BLaER1 (cell line): ENCODE measurements at regions not wholly inside any gene's neighbourhood (a gene's known extent, or its start where the extent isn't known, plus 50 kb on each side); places are given as distances from the start of the nearest gene placed in this dataset.
"Not testable (repeated sequence)": the region's sequence is repeated elsewhere in the genome, so short reads cannot be mapped to it uniquely, and the experiment has no call there.

Source experiments
- H3K27ac ChIP-seq: shearing (Covaris generic); formaldehyde crosslinking; 2 replicates; pipeline ENCODE4 v1.8.1; 2022
- H3K27me3 ChIP-seq: shearing (Covaris generic); formaldehyde crosslinking; 2 replicates; pipeline ENCODE4 v1.8.1; 2022
- H3K36me3 ChIP-seq: shearing (Covaris generic); formaldehyde crosslinking; 2 replicates; pipeline ENCODE4 v1.8.1; 2022
- H3K4me1 ChIP-seq: shearing (Covaris generic); formaldehyde crosslinking; 2 replicates; pipeline ENCODE4 v1.8.1; 2022
- H3K4me2 ChIP-seq: shearing (Covaris generic); formaldehyde crosslinking; 2 replicates; pipeline ENCODE4 v1.8.1; 2022
- H3K4me3 ChIP-seq: shearing (Covaris generic); formaldehyde crosslinking; 2 replicates; pipeline ENCODE4 v1.8.1; 2022
- H3K9ac ChIP-seq: shearing (Covaris generic); formaldehyde crosslinking; 2 replicates; pipeline ENCODE4 v1.8.1; 2022
- H3K9me3 ChIP-seq: shearing (Covaris generic); formaldehyde crosslinking; 2 replicates; pipeline ENCODE4 v1.8.1; 2022
- H4K20me1 ChIP-seq: shearing (Covaris generic); formaldehyde crosslinking; 2 replicates; pipeline ENCODE4 v1.8.1; 2022
- Cebpa-rat ChIP-seq: shearing (Covaris generic); IDR thresholded peaks from 2 replicates; pipeline ENCODE4 v1.8.1; 2022

DNA sequence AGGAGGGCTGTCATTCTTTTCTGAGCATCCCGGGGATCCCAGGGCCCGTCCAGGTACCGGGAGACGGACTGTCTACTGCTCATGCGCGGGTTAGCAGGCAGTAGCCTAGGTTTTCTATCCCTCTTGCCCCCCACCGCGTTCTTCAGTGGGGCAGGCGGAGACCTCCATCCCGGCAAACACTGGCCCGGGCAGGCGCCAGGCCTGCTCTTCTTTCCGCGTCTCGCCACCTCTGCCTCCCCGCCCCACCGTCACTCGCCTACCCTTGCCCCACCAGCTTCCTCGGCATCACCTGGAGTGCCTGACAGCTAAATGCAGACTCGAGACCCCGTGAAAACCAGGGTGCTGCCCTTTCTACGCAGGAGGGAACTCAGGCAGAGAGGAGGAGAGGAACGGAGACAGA, 1937.7 kb upstream of the DEFB115 start:
- Histone ChIP-seq H3K4me3 (no peak overlapping the region), H3K27ac (no peak overlapping the region), H3K4me1 (no peaks in the 10 kb centered on the region), H3K9ac (no peak overlapping the region), H3K27me3 (no peaks in the 10 kb centered on the region), H3K36me3 (no peaks in the 10 kb centered on the region), H3K9me3 (peaks cover 10% of the 10 kb centered on the region; the same call in 1 of the 2 replicates), H3K4me2 (no peak overlapping the region), H4K20me1 (no peaks in the 10 kb centered on the region)
- TF ChIP-seq Cebpa-rat: no peak

GRCh38 chr20:29320216-29320949, 1937.1 kb upstream of the DEFB115 start:
- H3K27ac ChIP-seq, H3K4me3 ChIP-seq, H3K4me1 ChIP-seq, H3K36me3 ChIP-seq, H3K9ac ChIP-seq, H4K20me1 ChIP-seq, H3K4me2 ChIP-seq, H3K27me3 ChIP-seq: not testable (repeated sequence)
- peaks cover 10% of the 10 kb centered on the region; the same call in 1 of the 2 replicates for H3K9me3 ChIP-seq

- H3K4me2 ChIP-seq, H3K4me3 ChIP-seq, H3K4me1 ChIP-seq, H3K9ac ChIP-seq, H3K27ac ChIP-seq, H3K36me3 ChIP-seq, H4K20me1 ChIP-seq, H3K9me3 ChIP-seq, H3K27me3 ChIP-seq: not testable (repeated sequence)
Measured at GRCh38 chr20:29323631-29324515, 1933.6 kb upstream of the DEFB115 start.

- not testable (repeated sequence) for H3K27me3 ChIP-seq, H3K4me2 ChIP-seq, H3K9me3 ChIP-seq, H4K20me1 ChIP-seq, H3K9ac ChIP-seq, H3K4me3 ChIP-seq, H3K4me1 ChIP-seq, H3K36me3 ChIP-seq, H3K27ac ChIP-seq
Measured at GRCh38 chr20:29324516-29325303, 1932.8 kb upstream of the DEFB115 start.

DNA sequence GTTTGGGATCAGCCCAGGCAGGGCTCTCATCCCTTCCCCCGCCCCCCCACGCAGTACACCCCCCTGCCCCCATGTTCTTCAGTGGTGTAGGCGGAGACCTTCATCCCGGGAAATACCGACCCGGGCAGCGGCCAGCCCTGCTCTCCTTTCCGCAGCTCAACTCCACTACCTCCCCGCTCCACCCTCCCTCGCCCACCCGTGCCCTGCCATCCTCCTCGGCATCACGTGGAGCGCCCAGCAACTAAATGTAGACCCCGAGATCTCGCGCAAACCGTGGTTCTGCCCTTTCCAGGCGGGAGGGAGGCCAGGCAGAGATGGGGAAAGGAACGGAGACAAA, 1932.2 kb upstream of the DEFB115 start:
- Histone ChIP-seq H3K9ac (no peak overlapping the region), H3K9me3 (peaks cover 5% of the 10 kb centered on the region), H3K27ac (no peak overlapping the region), H4K20me1 (no peaks in the 10 kb centered on the region), H3K36me3 (no peaks in the 10 kb centered on the region), H3K27me3 (no peaks in the 10 kb centered on the region), H3K4me3 (no peak overlapping the region), H3K4me1 (no peaks in the 10 kb centered on the region), H3K4me2 (no peak overlapping the region)
- TF ChIP-seq Cebpa-rat: no peak

DNA sequence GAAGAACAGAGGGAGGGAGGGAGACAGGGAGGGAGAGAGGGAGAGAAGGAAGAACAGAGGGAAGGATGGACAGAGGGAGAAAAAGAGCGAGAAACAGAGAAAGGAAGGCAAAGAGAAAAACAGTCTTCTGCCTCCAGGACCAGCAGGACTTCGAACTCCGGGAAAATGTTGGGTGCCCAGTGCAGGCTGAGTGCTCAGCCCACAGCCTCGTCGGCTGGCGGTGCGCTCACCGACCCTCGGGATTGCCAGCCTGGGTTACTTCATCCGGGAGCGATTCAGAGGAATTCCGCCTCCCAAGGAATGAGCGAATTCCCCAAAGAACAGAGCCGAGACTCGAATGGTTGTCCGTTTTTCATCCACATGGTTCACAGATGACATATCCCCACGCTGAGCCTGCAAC, 1931.7 kb upstream of the DEFB115 start:
- not testable (repeated sequence) for H3K4me2 ChIP-seq, H3K9ac ChIP-seq, H3K36me3 ChIP-seq, H3K4me1 ChIP-seq, H3K27ac ChIP-seq, H3K27me3 ChIP-seq, H3K4me3 ChIP-seq, H4K20me1 ChIP-seq
- H3K9me3 ChIP-seq: peaks cover 10% of the 10 kb centered on the region

DNA sequence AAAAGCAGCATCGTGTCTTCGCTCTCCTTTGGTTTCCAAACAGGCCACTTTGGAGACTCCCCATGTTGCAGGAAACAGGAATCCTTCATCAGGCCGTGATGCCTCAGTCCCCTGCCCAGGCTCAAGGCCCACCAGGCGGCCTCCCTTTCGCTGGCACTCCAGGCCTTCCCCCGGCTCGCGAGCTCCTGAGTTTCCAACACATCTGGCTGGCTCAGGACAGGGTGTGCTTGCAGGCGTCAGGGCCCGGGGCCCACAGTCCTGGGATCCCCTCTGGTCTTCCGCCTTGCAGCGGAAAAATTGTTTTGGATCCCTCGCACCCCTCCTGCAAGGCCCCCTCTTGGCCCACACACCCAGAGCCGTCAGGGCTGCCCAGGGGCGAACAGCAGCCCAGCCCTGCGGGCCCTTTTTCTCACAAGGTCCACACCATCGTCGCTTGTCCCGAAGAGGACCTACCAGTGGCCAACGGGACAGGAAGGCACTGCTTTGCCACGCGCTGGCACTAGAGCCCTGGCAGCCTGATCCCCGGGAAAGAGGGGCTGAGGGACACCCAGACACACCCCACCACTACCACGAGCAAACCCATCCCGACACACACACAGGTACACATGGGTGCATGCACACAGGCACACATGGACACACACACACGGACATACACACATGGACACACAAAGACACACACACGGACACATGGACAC, 1930.9 kb upstream of the DEFB115 start:
- Histone ChIP-seq H3K27ac (no peak overlapping the region), H3K4me1 (no peaks in the 10 kb centered on the region), H4K20me1 (no peaks in the 10 kb centered on the region), H3K27me3 (no peaks in the 10 kb centered on the region), H3K36me3 (no peaks in the 10 kb centered on the region), H3K4me2 (no peak overlapping the region), H3K4me3 (no peak overlapping the region), H3K9ac (no peak overlapping the region), H3K9me3 (peaks cover 17% of the 10 kb centered on the region)
- TF ChIP-seq Cebpa-rat: no peak

DNA sequence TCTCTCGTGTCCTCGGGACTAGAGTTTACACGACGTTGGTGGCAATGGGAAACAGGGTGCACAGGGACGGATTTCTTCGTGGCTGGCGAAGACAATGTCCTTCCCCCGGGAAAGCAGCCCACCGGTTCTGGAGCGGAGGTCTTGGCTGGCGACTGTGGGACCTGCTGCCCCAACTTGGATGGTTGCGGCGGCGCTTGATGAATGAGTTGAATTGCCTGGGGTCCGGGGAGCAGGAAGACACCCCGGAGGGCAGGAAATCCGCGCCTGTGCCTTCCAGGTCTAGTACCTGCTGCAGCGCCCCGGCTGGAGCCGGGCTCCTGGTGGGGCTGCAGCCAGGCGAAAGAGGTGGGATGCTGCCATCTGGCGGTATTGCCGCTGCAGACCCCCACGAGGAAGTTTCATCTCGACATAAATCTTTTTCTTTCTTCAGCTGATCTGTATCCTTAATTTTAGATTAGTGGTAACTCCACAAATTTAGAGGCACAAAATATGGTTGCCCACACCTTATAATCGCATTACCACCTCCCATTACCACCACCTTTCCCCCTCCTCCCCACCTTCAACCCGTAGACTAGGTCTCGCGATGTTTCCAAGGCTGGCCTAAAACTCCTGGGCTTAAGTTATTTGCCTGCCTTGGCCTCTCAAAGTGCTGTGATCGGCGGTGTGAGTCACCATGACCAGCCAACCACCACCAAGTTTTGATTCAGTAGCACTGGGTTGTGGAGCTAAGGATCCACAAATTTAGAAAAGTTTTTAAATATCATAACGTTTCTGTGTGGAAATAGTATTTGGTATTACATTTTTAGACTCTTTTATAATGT, 1929.7 kb upstream of the DEFB115 start:
- not testable (repeated sequence) for H3K27me3 ChIP-seq, H4K20me1 ChIP-seq, H3K9ac ChIP-seq, H3K36me3 ChIP-seq, H3K4me2 ChIP-seq, H3K4me1 ChIP-seq, H3K4me3 ChIP-seq, H3K27ac ChIP-seq
- H3K9me3 ChIP-seq: peaks cover 19% of the 10 kb centered on the region

DNA sequence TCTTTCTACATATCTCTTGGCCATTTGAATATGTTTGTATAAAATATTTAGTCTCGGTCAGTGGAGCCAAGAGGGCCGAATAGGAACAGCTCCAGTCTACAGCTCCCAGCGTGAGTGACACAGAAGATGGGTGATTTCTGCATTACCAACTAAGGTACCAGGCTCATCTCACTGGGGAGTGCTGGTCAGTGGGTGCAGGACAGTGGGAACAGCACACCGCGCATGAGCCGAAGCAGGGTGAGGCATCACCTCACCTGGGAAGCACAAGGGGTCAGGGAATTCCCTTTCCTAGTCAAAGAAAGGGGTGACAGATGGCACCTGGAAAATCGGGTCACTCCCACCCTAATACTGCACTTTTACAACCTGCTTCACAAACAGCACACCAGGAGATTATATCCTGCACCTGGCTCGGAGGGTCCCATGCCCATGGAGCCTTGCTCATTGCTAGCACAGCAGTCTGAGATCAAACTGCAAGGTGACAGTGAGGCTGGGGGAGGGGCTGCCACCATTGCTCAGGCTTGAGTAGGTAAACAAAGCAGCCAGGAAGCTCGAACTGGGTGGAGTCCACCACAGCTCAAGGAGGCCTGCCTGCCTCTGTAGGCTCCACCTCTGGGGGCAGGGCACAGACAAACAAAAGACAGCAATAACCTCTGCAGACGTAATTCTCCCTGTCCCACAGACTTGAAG, 1926.9 kb upstream of the DEFB115 start:
- H3K36me3 ChIP-seq, H3K9ac ChIP-seq, H3K4me2 ChIP-seq, H3K4me3 ChIP-seq, H4K20me1 ChIP-seq, H3K27ac ChIP-seq, H3K27me3 ChIP-seq, H3K4me1 ChIP-seq: not testable (repeated sequence)
- H3K9me3 ChIP-seq: peaks cover 19% of the 10 kb centered on the region
